ENCODE measurements at regions not wholly inside any gene's neighbourhood (a gene's known extent, or its start where the extent isn't known, plus 50 kb on each side); places are given as distances from the start of the nearest gene placed in this dataset.
A peak's percentile ranks its signal among the peaks of the same experiment; 100 is the strongest.

DNA sequence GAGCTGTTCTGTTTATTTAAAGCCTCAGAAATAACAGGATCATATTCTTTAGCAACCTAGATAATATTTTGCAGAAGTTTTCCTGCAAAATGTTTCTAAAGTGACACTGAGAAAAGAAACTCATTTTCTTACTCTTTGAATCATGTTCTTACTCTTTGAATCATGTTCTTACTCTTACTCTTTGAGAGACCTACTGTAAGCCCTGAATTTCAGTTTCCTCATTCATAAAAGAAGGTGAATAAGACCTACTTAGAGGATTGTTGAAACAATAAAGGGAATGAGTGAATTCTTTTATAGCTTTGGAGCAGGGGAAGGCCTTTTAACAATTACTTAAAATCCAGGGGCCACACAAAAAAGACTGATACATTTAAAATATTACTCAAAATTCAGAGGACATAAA, 221.7 kb upstream of the CMC1 start:
- H3K27me3 Mint-ChIP-seq: peaks cover 2% of the 10 kb centered on the region
- ChIA-PET CTCF (no interaction called here), POLR2A (no interaction called here)
- peaks cover 13% of the 10 kb centered on the region for H3K9me3 Mint-ChIP-seq
- DNase-seq: no peak
- H3K4me3 Mint-ChIP-seq: no peak overlapping the region
- intact Hi-C loops (cut with micrococcal nuclease): loop anchor here (1.0 kb wide), 1 partner anchor 31 kb away; no protein-coding TSS in a partner anchor
- no peak overlapping the region for H3K27ac Mint-ChIP-seq
- H3K4me1 Mint-ChIP-seq (ENCODE audit: low read depth): no peaks in the 10 kb centered on the region
- peaks cover 7% of the 10 kb centered on the region for H3K36me3 Mint-ChIP-seq

DNA sequence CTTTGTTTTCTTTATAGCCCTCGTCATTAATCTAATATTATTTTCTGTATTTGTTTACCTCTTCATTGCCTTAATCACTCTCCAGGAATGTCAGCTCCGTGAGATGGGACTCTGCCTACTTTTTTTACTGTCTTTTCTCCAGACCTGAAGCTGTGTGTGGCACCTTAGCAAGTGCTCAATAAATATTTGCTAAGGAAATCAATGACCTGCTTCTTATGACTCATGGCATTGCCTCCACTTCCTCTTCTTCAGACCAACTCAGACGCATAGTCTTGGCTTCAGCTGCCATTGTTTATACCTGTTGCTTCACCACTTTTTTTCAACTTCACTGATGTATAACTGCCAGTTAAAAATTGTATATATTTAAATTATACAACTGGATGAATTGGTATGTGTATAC, 218.5 kb upstream of the CMC1 start:
- peaks cover 7% of the 10 kb centered on the region for H3K36me3 Mint-ChIP-seq
- intact Hi-C loops (cut with micrococcal nuclease): no loop called here
- H3K27ac Mint-ChIP-seq: no peak overlapping the region
- ChIA-PET POLR2A (no interaction called here), CTCF (no interaction called here)
- H3K4me3 Mint-ChIP-seq: no peak overlapping the region
- peaks cover 25% of the 10 kb centered on the region for H3K9me3 Mint-ChIP-seq
- H3K27me3 Mint-ChIP-seq: no peaks in the 10 kb centered on the region
- H3K4me1 Mint-ChIP-seq (ENCODE audit: low read depth): no peaks in the 10 kb centered on the region
- no peak for DNase-seq

DNA sequence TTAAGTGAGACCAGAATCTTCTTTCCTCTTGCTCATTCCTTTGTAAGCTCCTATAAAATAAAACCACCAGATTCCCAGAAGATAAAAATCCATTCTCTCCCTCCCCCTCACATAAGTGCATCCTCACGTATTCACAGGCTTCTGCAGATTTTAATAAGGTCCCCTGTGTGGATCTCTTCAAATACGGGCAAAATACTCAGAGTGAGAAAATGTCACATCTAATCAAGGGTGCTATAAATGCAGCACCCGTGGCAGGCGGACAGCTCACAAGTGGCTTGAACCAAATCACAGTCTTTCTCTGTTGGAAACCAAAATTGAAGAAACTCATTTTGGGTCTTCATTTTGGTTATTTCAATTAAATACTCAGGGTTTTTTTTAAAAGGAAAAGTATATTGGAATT, 212.9 kb upstream of the CMC1 start:
- H3K27ac Mint-ChIP-seq: no peak overlapping the region
- H3K4me1 Mint-ChIP-seq (ENCODE audit: low read depth): no peaks in the 10 kb centered on the region
- H3K36me3 Mint-ChIP-seq: peaks cover 10% of the 10 kb centered on the region
- no peak for DNase-seq
- H3K9me3 Mint-ChIP-seq: peaks cover 35% of the 10 kb centered on the region
- H3K27me3 Mint-ChIP-seq: no peaks in the 10 kb centered on the region
- CTCF ChIA-PET: no interaction called here
- intact Hi-C loops (cut with micrococcal nuclease): no loop called here
- H3K4me3 Mint-ChIP-seq: no peak overlapping the region
- POLR2A ChIA-PET: no interaction called here

DNA sequence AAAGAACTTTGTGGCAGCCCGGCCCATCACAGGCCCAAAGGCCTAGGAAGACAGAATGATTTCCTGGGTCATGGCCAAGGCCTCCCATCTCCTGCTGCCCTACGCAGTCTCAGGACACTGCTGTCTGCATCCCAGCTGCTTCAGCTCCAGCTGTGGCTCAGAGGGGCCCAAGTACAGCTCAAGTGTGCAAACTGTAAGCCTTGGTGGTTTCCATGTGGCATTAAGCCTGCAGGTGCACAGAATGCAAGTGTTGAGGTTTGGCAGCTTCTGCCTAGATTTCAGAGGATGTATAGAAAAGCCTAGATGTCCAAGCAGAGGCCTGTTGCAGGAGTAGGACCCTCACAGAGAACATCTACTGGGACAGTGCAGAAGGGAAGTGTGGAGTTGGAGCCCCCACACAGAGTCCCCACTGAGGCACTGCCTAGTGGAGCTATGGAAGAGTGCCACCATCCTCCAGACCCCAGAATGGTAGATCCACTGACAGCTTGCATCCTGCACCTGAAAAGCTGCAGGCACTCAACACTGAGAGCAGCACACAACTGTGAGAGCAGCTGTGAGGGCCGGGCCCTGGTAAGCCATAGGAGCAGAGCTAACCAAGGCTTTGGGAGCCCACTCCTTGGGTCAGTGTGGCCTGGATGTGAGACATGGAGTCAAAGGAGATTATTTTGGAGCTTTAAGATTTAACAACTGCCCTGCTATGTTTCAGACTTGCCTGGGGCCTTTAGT, 208.2 kb upstream of the CMC1 start:
- Mint-ChIP-seq H3K4me1 (ENCODE audit: low read depth) (peaks cover 4% of the 10 kb centered on the region), H3K27ac (no peak overlapping the region), H3K27me3 (peaks cover 1% of the 10 kb centered on the region), H3K9me3 (peaks cover 16% of the 10 kb centered on the region), H3K36me3 (peaks cover 5% of the 10 kb centered on the region), H3K4me3 (no peak overlapping the region)
- ChIA-PET POLR2A (no interaction called here), CTCF (no interaction called here)
- intact Hi-C loops (cut with micrococcal nuclease): no loop called here
- DNase-seq: no peak

DNA sequence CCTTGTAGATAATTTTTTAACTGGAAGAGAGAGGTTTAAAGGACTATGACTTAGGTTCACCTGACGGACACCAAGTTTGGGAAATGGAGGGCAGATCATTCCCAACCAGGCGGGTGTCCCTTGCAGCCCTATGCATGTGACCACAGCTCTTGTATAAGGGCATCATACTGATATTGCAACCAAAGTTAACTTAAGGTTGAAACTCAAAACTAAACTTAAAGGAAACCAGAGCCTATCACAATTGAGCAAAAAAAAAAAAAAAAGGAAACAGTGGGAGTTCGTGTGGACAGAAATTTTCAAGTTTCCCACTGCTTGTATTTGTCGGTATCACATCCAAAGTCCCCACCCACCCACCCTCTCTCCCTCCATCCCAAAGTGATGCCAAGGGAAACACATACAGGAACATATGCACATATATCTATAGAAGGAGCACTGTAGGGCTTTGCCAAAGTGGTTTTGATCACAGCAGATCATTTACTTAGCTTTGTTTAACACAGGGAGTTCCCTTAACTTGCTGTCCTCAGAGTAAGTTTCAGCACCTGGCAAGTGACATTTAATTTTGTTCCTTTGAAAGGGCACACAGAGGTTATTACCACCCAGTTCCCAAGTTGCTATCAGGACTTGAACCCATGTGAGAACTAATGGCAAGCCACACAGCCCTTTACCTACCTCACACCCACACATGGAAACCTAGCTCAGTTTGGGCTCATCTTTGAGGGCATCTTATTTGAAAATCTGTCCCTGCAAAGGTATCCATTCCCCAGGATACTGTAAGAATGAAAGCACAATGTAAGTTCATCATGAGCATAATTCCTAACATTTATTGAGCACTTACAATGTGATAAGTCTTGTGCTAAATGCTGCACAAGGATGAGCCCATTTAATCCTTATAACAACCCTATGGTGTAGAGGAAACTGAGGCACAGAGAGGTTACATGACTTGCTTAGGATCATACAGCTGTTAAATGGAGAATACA, 204.5 kb upstream of the CMC1 start:
- CTCF ChIA-PET: no interaction called here
- Mint-ChIP-seq H3K4me1 (ENCODE audit: low read depth) (peaks cover 4% of the 10 kb centered on the region), H3K36me3 (peaks cover 5% of the 10 kb centered on the region), H3K4me3 (no peak overlapping the region), H3K27me3 (peaks cover 4% of the 10 kb centered on the region), H3K27ac (no peak overlapping the region), H3K9me3 (peaks cover 14% of the 10 kb centered on the region)
- no peak for DNase-seq
- intact Hi-C loops (cut with micrococcal nuclease): no loop called here
- POLR2A ChIA-PET: no interaction called here

DNA sequence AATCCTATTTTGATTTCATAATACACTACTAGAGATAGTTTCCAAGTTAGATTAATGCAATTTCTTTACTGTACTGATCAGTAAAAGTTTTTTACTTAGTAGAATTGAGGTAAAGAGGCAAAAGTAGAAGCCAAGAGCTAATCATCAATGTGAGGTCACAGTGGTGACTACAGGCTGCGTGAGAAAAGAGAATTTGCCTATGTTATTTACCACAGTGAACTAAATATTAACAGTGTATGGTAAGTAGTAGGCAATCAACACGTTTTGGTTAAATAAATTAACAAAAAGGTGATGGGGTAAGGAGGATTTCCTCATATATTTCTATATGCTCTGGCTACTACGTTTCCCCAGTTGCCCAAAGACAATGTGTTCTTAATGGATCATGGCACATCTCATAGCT, 202.2 kb upstream of the CMC1 start:
- no peak for DNase-seq
- Mint-ChIP-seq H3K27ac (no peak overlapping the region), H3K9me3 (no peaks in the 10 kb centered on the region), H3K27me3 (peaks cover 4% of the 10 kb centered on the region), H3K4me3 (no peak overlapping the region), H3K4me1 (ENCODE audit: low read depth) (peaks cover 4% of the 10 kb centered on the region), H3K36me3 (no peaks in the 10 kb centered on the region)
- ChIA-PET POLR2A (no interaction called here), CTCF (no interaction called here)
- intact Hi-C loops (cut with micrococcal nuclease): no loop called here

DNA sequence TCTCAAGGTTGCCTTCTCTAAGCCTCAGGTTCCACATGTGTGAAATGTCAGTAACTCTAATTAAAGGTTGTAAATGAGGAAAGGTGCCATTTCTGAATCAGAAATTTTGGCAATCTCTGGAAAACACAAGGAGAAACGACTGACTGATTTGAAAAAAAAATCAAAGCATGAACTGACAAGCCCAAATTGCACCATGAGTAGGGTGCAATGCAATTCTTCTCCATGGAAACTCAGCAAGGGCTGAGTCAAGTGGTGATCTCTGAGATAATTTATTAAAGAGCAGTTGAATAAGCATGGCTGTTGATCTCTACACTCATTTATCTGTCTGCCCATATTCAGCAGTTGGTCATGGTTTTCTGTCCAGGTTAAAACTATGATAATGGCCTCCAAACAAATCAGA, 201.6 kb upstream of the CMC1 start:
- CTCF ChIA-PET: no interaction called here
- DNase-seq: no peak
- peaks cover 4% of the 10 kb centered on the region for H3K27me3 Mint-ChIP-seq
- POLR2A ChIA-PET: no interaction called here
- intact Hi-C loops (cut with micrococcal nuclease): no loop called here
- no peaks in the 10 kb centered on the region for H3K36me3 Mint-ChIP-seq
- H3K4me3 Mint-ChIP-seq: no peak overlapping the region
- H3K4me1 Mint-ChIP-seq (ENCODE audit: low read depth): peaks cover 4% of the 10 kb centered on the region
- H3K9me3 Mint-ChIP-seq: no peaks in the 10 kb centered on the region
- no peak overlapping the region for H3K27ac Mint-ChIP-seq

DNA sequence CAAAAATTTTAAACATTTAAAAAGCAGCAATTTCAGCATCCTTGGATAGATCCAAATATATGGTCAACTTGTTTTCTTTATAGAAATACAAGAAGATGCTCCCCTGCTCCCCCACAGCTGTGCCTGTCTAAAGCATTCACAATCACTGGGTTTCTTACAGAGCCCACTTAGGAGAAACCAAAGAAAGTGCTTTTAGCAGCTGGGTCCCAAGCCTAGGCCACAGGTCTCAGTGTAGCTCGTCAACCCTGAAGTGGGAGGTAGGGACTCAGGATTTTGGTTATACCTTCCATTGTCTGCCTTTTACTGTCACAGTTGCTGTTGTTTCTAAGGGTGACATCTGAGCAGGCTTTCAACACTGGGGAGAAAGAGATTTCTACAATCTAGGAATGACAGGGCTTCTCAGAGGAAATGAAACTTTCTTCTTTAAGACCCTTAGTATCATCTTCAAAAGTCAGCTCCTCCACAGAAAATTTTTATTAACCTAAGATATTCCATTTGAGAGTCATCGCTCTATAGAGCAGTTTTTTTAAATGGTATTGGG, 199.3 kb upstream of the CMC1 start:
- H3K27ac Mint-ChIP-seq: no peak overlapping the region
- peaks cover 4% of the 10 kb centered on the region for H3K27me3 Mint-ChIP-seq
- DNase-seq: no peak
- intact Hi-C loops (cut with micrococcal nuclease): no loop called here
- H3K4me1 Mint-ChIP-seq (ENCODE audit: low read depth): no peaks in the 10 kb centered on the region
- POLR2A ChIA-PET: no interaction called here
- CTCF ChIA-PET: no interaction called here
- H3K36me3 Mint-ChIP-seq: no peaks in the 10 kb centered on the region
- H3K4me3 Mint-ChIP-seq: no peak overlapping the region
- no peaks in the 10 kb centered on the region for H3K9me3 Mint-ChIP-seq

DNA sequence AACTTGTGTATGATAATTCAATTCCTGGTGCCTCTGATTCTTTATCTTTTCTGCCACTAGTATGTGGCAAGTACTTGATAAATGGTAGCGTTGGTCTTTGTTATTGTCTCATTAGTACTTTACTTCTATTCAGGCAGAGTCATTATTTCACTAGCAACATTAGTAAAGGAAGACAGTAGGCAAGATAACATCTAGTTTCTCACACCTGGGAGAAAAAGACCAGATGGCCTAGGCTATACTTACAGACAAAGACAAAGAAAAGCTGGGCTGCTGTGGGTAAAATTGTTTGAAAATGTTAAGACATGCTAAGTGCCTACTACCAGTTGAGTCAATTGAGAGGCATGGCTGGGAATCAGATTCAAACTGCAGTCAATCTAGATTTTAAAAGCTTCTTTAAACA, 198.7 kb upstream of the CMC1 start:
- H3K27ac Mint-ChIP-seq: no peak overlapping the region
- intact Hi-C loops (cut with micrococcal nuclease): no loop called here
- CTCF ChIA-PET: no interaction called here
- H3K27me3 Mint-ChIP-seq: peaks cover 3% of the 10 kb centered on the region
- H3K4me3 Mint-ChIP-seq: no peak overlapping the region
- H3K4me1 Mint-ChIP-seq (ENCODE audit: low read depth): no peaks in the 10 kb centered on the region
- POLR2A ChIA-PET: no interaction called here
- no peak for DNase-seq
- no peaks in the 10 kb centered on the region for H3K9me3 Mint-ChIP-seq
- H3K36me3 Mint-ChIP-seq: no peaks in the 10 kb centered on the region

DNA sequence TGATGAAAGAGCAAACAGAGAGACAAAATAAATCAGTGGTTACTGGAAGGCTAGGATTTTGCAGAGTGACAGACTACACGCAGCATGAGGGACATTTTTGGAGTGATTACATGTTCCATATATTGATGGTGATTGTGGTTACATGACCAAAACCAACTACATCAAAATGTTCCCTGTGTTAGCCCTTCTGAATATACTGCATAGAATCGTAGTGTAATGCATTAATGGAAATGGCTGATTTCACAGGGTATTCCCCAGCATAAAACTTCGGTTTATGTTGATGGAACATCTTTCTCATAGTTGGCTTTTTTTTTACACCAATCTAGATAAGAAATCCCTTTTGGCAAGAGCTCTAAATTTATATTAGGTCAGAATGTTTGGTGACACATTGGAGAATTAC, 191.3 kb upstream of the CMC1 start:
- no peak for DNase-seq
- POLR2A ChIA-PET: interaction anchor here (1.3 kb wide), 1 partner anchor 276 kb away, joined by 4 read pairs; no protein-coding TSS in a partner anchor
- no peaks in the 10 kb centered on the region for H3K9me3 Mint-ChIP-seq
- peaks cover 4% of the 10 kb centered on the region for H3K27me3 Mint-ChIP-seq
- CTCF ChIA-PET: interaction anchor here (0.7 kb wide), 1 partner anchor 42 kb away, joined by 4 read pairs; no protein-coding TSS in a partner anchor
- H3K4me3 Mint-ChIP-seq: no peak overlapping the region
- peaks cover 26% of the 10 kb centered on the region for H3K4me1 Mint-ChIP-seq (ENCODE audit: low read depth)
- intact Hi-C loops (cut with micrococcal nuclease): loop anchor here (1.0 to 5.0 kb wide), 7 partner anchors 31 to 337 kb away; partner anchors contain the start of genes AZI2, EOMES and ZCWPW2
- no peaks in the 10 kb centered on the region for H3K36me3 Mint-ChIP-seq
- H3K27ac Mint-ChIP-seq: no peak overlapping the region

DNA sequence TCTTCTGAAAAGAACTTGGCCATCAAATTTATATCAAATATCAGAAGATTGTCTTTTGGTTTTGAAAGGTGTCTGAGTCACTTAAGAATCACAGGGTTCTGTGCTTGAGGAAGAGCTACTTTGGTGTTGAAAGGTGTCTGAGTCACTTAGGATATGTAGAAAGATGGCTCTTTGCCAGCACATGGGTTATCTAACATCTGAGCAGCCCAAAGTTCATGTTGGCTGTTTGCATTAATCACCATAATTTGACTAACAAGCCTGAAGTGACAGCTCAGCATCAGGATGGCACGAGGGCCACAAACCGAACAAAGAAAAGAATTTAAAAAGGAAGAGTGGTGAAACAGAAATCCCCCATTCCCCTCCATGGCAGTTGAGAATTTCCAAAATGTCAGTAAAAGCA, 190.5 kb upstream of the CMC1 start:
- peaks cover 26% of the 10 kb centered on the region for H3K4me1 Mint-ChIP-seq (ENCODE audit: low read depth)
- peak; percentile 52 for DNase-seq
- H3K4me3 Mint-ChIP-seq: no peak overlapping the region
- POLR2A ChIA-PET: interaction anchor here (1.3 kb wide), 1 partner anchor 276 kb away, joined by 4 read pairs; no protein-coding TSS in a partner anchor
- no peaks in the 10 kb centered on the region for H3K9me3 Mint-ChIP-seq
- intact Hi-C loops (cut with micrococcal nuclease): loop anchor here (1.0 to 5.0 kb wide), 7 partner anchors 32 to 338 kb away; partner anchors contain the start of genes AZI2, EOMES and ZCWPW2
- no peaks in the 10 kb centered on the region for H3K36me3 Mint-ChIP-seq
- CTCF ChIA-PET: interaction anchor here (0.7 kb wide), 1 partner anchor 167 kb away, joined by 4 read pairs; no protein-coding TSS in a partner anchor
- peak overlapping the region; percentile 13 for H3K27ac Mint-ChIP-seq
- H3K27me3 Mint-ChIP-seq: peaks cover 10% of the 10 kb centered on the region

DNA sequence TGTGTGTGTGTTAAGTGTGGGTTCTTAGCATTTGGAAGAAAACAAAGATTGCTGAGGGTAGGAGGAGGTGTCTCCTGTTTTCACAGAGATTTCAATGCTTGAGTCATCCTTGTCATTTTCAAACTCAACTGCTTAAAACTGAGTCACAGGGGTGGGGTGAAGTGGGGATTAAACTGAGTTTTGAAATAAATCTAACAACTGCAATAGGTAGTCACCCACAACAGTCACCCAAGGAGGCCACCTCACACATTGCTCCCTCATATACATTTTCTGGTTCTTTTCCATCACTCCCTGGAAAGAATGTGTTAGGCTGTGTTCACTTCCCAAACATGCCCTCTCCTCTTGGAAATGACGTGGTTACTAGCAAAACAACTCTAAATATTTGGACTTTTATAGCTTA, 187.7 kb upstream of the CMC1 start:
- H3K9me3 Mint-ChIP-seq: no peaks in the 10 kb centered on the region
- H3K27me3 Mint-ChIP-seq: peaks cover 19% of the 10 kb centered on the region
- intact Hi-C loops (cut with micrococcal nuclease): loop anchor here (1.0 to 5.0 kb wide), 4 partner anchors 91 to 273 kb away; partner anchors contain the start of gene CMC1
- peak; percentile 53 for DNase-seq
- no peaks in the 10 kb centered on the region for H3K36me3 Mint-ChIP-seq
- CTCF ChIA-PET: interaction anchor here (1.7 kb wide), 1 partner anchor 332 kb away, joined by 5 read pairs; the partner anchor contains the start of gene EOMES
- H3K27ac Mint-ChIP-seq: no peak overlapping the region
- peaks cover 26% of the 10 kb centered on the region for H3K4me1 Mint-ChIP-seq (ENCODE audit: low read depth)
- POLR2A ChIA-PET: no interaction called here
- H3K4me3 Mint-ChIP-seq: no peak overlapping the region
